Stimulated activated naive B cell treated with anti-CD40 and anti-IgM and Interleukin-4, amounts not matched to agents 10 μg/mL and 1 μg/mL and 100 μg/mL, for 72 hours (primary cell): ENCODE measurements at regions not wholly inside any gene's neighbourhood (a gene's known extent, or its start where the extent isn't known, plus 50 kb on each side); places are given as distances from the start of the nearest gene placed in this dataset.

Experiments
- ATAC-seq, 2 donors: fragments of 150-1000 bp; cut with Tn5 transposase; replicated peaks; 2 replicates each; pipeline ENCODE4 v1.10.0; 2021; ENCODE audit warnings: moderate library complexity in 1 of 2
- DNase-seq: peaks from one replicate; pipeline ENCODE4 v3.0.0; 2021
- H3K27ac Mint-ChIP-seq: one replicate; pipeline ENCODE4 v1.8.0; 2022; ENCODE audit warnings: mild to moderate bottlenecking, mixed read lengths
- H3K27me3 Mint-ChIP-seq, 2 donors: one replicate each; pipeline ENCODE4 v1.8.0; 2022; ENCODE audit warnings: mixed read lengths in 2 of 2
- H3K36me3 Mint-ChIP-seq, 2 donors: one replicate each; pipeline ENCODE4 v1.8.0; 2022; ENCODE audit warnings: mixed read lengths in 2 of 2, mild to moderate bottlenecking in 1 of 2
- H3K4me1 Mint-ChIP-seq, 2 donors: one replicate each; pipeline ENCODE4 v1.8.0; 2022; ENCODE audit warnings: mixed read lengths in 2 of 2, mild to moderate bottlenecking in 1 of 2
- H3K4me3 Mint-ChIP-seq, 2 donors: one replicate each; pipeline ENCODE4 v1.8.0; 2022; ENCODE audit warnings: mild to moderate bottlenecking in 2 of 2, mixed read lengths in 2 of 2, moderate library complexity in 1 of 2
- H3K9me3 Mint-ChIP-seq, 2 donors: one replicate each; pipeline ENCODE4 v1.8.0; 2022; ENCODE audit warnings: mixed read lengths in 2 of 2, mild to moderate bottlenecking in 1 of 2

DNA sequence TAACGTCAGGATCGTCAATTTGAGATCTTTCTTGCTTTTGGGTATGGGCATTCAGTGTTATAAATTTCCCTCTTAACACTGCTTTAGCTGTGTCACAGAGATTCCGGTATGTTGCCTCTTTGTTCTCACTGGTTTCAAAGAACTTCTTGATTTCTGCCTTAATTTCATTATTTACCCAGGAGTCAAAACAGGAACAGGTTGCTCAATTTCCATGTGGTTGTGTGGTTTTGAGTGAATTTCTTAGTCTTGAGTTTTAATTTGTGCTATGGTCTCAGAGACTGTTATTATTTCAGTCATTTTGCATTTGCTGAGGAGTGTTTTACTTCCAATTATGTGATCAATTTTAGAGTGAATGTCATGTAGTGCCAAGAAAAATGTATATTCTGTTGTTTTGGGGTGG lies 153.1 kb downstream of the PCDH17 start:
- no peaks in the 10 kb centered on the region for H3K27me3 Mint-ChIP-seq
- no peak overlapping the region for H3K4me3 Mint-ChIP-seq
- no peaks in the 10 kb centered on the region for H3K4me1 Mint-ChIP-seq
- DNase-seq (no peak), ATAC-seq (no peak)
- no peak overlapping the region for H3K27ac Mint-ChIP-seq
- H3K36me3 Mint-ChIP-seq: no peaks in the 10 kb centered on the region
- H3K9me3 Mint-ChIP-seq: peaks cover 4 to 15% of the 10 kb centered on the region in 2 donors

DNA sequence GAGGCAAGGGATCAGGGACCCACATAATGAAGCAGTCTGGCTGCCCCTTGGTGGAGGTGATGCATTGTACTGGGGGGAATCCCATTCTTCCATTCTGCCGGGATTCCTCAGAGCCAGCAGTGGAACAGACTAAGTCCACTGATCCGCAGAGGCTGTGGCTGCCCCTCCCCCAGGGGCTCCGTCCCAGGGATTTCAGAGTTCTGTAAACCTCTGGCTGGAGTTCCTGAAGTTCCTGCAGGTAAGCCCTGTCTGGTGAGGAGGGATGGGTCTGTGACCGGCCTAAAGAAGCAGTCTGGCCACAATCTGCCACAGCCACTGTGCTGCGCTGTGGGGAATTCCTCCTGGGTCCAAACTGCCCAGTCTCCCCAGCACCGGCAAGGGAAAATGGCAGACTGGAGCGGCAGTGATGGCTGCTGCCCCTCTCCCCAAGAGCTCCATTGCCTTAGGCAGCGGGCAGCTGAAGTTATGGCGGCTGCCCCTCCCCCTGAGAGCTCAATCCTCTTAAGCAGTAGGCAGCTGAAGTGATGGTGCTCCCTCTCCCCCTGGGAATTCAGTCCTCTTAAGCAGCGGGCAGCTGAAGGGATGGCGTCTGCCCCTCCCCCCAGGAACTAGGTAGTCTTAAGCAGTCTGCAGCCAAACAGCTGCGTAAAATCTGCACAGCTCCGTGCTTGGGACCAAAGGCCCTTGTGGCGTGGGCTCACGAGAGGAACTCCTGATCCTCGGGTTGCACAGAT lies 155.7 kb downstream of the PCDH17 start:
- ATAC-seq (no peak), DNase-seq (no peak)
- peaks cover 4 to 15% of the 10 kb centered on the region in 2 donors for H3K9me3 Mint-ChIP-seq
- H3K36me3 Mint-ChIP-seq: no peaks in the 10 kb centered on the region
- H3K4me3 Mint-ChIP-seq: no peak overlapping the region
- no peak overlapping the region for H3K27ac Mint-ChIP-seq
- H3K27me3 Mint-ChIP-seq: no peaks in the 10 kb centered on the region
- no peaks in the 10 kb centered on the region for H3K4me1 Mint-ChIP-seq

DNA sequence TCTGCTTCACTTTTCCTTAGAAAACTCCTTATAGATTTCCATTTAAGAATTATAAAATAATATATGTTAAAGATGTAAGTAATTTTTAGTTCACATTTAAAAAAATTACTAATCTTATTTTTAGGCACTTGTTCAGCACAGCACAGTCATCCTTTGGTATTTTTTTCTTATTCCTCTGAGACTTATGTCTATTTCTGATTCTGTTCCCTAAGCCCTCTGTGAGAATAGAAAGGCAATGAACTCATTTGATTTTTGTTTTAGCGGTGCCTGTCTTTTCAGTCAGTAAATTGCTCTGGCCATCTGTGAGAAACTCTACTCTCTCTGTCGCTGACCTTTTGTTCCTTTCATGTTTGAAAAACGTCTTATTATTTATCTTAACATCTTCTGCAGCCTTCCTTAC lies 168.1 kb downstream of the PCDH17 start:
- H3K4me1 Mint-ChIP-seq: no peaks in the 10 kb centered on the region
- H3K4me3 Mint-ChIP-seq: no peak overlapping the region
- peaks cover 0 to 3% of the 10 kb centered on the region in 2 donors for H3K9me3 Mint-ChIP-seq
- H3K27me3 Mint-ChIP-seq: no peaks in the 10 kb centered on the region
- ATAC-seq (no peak), DNase-seq (no peak)
- H3K27ac Mint-ChIP-seq: no peak overlapping the region
- H3K36me3 Mint-ChIP-seq: no peaks in the 10 kb centered on the region

DNA sequence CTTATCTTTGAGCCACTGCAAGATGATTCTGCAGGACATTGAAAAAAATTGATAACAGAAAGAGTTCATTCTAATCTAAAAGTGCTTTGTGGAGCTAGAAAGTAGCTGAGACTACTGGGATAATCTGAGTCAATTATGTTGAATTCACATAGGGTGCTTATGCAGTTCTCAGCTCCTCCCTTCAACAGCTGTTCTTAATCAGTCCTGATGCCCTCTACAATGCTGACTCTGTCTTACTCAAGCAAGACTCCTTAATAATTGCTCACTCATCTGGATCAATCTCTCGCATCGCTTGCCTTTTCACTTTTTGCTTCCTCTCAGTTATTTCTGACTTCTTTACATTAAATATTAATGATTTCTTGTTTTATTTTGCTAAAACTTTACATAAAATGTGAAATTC lies 182.1 kb downstream of the PCDH17 start:
- Mint-ChIP-seq H3K36me3 (no peaks in the 10 kb centered on the region), H3K27me3 (no peaks in the 10 kb centered on the region), H3K27ac (no peak overlapping the region), H3K4me1 (no peaks in the 10 kb centered on the region), H3K9me3 (peaks cover 0 to 7% of the 10 kb centered on the region in 2 donors), H3K4me3 (no peak overlapping the region)
- ATAC-seq (no peak), DNase-seq (no peak)

DNA sequence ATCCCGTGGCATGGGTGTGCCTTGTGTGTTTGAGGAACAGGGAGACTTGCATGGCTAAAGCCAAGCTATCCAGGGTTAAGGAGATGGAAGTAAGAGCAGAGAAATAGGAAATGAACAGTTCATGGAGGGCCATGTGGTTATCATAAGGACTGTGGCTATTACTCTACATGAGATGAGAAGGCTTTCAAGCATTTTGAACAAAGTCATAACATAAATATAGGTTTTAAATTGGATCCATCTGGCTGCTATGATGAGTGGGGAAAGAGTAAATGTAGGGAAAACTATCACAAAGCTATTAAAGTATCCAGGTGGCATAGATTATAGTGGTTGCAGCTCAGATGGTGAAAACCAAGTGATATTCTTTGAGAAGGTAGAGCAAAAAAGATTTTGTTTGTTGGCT lies 184.1 kb downstream of the PCDH17 start:
- Mint-ChIP-seq H3K4me3 (no peak overlapping the region), H3K4me1 (no peaks in the 10 kb centered on the region), H3K36me3 (no peaks in the 10 kb centered on the region), H3K27me3 (no peaks in the 10 kb centered on the region), H3K27ac (no peak overlapping the region), H3K9me3 (peaks cover 0 to 8% of the 10 kb centered on the region in 2 donors)
- DNase-seq (no peak), ATAC-seq (no peak)

DNA sequence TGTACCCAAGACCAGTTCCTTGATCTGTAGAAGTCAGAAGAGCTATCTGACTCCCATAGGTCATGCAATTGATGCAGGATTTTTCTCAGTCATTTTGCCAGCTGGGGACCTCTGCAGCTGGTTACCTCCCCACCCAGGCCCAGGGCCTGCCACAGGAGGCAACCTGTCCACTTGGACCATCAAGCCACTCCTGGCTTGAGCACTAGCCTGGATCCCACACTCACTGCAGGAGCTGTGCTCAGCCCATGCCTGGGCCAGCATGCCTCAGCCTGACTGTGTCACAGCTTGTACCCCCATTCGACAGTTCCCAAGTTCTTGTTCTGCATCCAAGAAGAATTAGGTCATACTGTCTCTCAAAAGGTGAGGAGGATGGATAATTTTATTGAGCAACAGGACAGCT lies 189.4 kb downstream of the PCDH17 start:
- no peak for ATAC-seq
- H3K27ac Mint-ChIP-seq: no peak overlapping the region
- H3K4me3 Mint-ChIP-seq: no peak overlapping the region
- no peak for DNase-seq
- no peaks in the 10 kb centered on the region for H3K27me3 Mint-ChIP-seq
- no peaks in the 10 kb centered on the region for H3K4me1 Mint-ChIP-seq
- peaks cover 4 to 7% of the 10 kb centered on the region in 2 donors for H3K9me3 Mint-ChIP-seq
- H3K36me3 Mint-ChIP-seq: no peaks in the 10 kb centered on the region

DNA sequence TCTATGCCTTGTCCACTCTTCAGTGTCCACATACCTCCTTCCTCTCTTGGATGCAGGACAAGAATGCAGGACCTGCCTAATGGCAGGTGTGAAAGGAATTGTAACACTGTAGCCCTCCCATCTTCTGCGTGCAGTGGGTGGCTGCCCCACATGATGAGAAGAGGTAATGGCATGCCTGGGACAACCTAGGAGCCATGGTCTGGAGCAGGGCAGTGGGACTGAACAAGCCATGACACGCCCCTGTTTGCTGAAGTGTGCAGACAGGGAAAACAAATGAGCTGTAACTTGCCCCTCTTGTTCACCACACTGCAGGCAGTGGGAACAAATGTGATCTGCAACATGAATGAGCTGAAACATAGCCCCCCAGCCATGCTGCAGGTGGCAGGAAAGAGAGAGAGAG lies 192.2 kb downstream of the PCDH17 start:
- no peak for ATAC-seq
- H3K4me3 Mint-ChIP-seq: no peak overlapping the region
- H3K27me3 Mint-ChIP-seq: no peaks in the 10 kb centered on the region
- peaks cover 3 to 7% of the 10 kb centered on the region in 2 donors for H3K9me3 Mint-ChIP-seq
- DNase-seq: no peak
- H3K27ac Mint-ChIP-seq: no peak overlapping the region
- no peaks in the 10 kb centered on the region for H3K4me1 Mint-ChIP-seq
- H3K36me3 Mint-ChIP-seq: no peaks in the 10 kb centered on the region

DNA sequence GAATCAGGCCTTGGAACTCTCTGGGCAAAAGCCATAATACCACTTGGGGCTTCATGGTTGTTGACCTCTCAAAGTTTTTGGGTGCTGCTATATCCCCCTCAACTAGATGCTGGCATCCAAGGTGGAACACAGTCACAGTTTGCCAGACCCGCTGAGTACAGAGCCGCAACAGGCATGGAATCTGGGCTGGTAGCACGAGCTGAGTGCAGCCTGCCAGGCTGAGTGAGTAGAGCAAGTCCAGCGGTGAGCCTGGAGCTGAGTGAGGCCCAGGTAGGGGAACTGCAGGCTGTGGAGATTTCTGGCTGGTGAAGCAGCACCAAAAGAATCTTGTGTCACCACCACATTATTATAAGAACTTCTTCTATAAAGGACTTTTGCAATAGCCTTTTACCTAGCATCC lies 192.6 kb downstream of the PCDH17 start:
- Mint-ChIP-seq H3K36me3 (no peaks in the 10 kb centered on the region), H3K27ac (no peak overlapping the region), H3K4me3 (no peak overlapping the region), H3K27me3 (no peaks in the 10 kb centered on the region), H3K4me1 (no peaks in the 10 kb centered on the region), H3K9me3 (peaks cover 4 to 7% of the 10 kb centered on the region in 2 donors)
- DNase-seq: no peak
- no peak for ATAC-seq

DNA sequence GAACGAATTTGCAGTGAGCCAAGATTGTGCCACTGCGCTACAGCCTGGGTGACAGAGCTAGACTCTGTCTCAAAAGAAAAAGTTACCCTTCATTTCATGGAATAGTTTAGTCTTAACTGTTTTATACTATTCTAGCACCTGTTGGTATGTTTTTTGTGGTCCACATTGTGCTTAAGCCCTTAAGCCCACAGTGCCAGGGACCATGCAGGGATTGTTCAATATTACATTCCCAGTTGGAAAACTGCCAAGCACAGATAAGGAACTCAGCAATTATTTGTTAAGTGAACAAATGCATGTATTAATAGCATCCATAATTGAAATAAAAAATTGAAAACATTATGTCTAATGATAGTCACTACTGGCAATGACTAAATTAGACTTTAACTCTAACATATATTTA lies 193.5 kb downstream of the PCDH17 start:
- DNase-seq (no peak), ATAC-seq (no peak)
- no peak overlapping the region for H3K27ac Mint-ChIP-seq
- no peak overlapping the region for H3K4me3 Mint-ChIP-seq
- H3K27me3 Mint-ChIP-seq: no peaks in the 10 kb centered on the region
- H3K36me3 Mint-ChIP-seq: no peaks in the 10 kb centered on the region
- H3K4me1 Mint-ChIP-seq: no peaks in the 10 kb centered on the region
- peaks cover 7% of the 10 kb centered on the region in 2 donors for H3K9me3 Mint-ChIP-seq

DNA sequence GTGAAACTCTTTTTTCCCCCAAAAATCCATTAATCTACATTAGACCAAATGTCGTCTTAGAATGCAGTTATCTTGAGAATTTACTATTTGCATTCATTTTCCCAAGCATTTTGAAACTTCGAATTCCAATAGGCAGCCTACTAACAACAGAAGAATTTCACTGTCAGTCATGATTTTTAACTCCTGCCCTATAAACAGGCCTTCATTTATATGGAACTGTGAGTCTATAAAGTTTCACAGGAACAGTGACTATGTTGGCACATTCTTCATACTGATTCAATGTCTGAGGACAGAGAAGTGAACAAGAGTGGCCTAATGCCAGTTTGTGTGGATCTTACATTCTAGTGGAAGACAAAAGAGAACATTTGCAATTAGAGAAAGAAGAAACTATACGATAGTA lies 198.0 kb downstream of the PCDH17 start:
- no peak for ATAC-seq
- peaks cover 4 to 6% of the 10 kb centered on the region in 2 donors for H3K9me3 Mint-ChIP-seq

DNA sequence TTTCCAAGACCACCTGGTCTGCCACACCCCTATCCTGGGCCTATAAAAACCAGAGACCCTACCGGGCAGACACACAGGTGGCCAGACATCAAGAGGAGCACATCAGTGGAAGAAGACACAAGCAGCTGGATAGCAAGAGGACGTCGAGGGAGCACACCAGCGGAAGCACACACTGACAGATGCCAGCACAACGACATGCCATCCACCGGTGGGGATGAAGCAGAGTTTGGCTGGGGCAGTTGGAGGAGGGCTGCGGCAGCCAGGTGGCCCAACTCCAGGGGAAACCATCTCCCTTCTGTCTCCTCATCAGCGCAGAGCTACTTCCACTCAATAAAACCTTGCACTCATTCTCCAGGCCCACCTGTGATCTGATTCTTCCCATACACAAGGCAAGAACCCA lies 200.6 kb downstream of the PCDH17 start:
- no peaks in the 10 kb centered on the region for H3K4me1 Mint-ChIP-seq
- no peaks in the 10 kb centered on the region for H3K27me3 Mint-ChIP-seq
- ATAC-seq (no peak), DNase-seq (no peak)
- H3K36me3 Mint-ChIP-seq: no peaks in the 10 kb centered on the region
- H3K4me3 Mint-ChIP-seq: no peak overlapping the region
- peaks cover 0 to 6% of the 10 kb centered on the region in 2 donors for H3K9me3 Mint-ChIP-seq
- no peak overlapping the region for H3K27ac Mint-ChIP-seq

More for the DNA sequence above, 198.0 kb downstream of the PCDH17 start:
- Mint-ChIP-seq H3K4me1 (no peaks in the 10 kb centered on the region), H3K4me3 (no peak overlapping the region), H3K27ac (no peak overlapping the region), H3K27me3 (no peaks in the 10 kb centered on the region), H3K36me3 (no peaks in the 10 kb centered on the region)
- DNase-seq: no peak

DNA sequence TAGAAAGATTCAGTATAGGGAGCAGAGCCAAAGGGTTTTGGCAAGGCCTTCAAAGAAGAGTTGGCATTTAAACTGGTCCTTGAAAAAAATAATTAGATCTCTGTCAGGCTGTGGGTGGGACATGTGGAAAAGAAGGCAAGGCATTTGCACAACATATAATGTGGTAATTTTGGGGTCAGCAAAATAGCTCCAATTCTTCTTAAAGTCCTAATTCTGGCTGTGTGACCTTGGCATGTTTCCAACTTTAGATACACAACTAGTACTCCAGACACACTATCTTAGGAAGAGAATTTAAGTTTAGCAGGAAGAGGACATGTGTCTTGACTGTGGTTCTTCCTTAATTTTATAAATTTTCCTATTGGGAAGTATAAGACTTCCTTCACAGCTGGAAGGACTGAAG lies 206.3 kb downstream of the PCDH17 start:
- Mint-ChIP-seq H3K27ac (no peak overlapping the region), H3K9me3 (peaks cover 4% of the 10 kb centered on the region in 2 donors), H3K4me3 (no peak overlapping the region), H3K36me3 (no peaks in the 10 kb centered on the region), H3K27me3 (no peaks in the 10 kb centered on the region), H3K4me1 (no peaks in the 10 kb centered on the region)
- no peak for DNase-seq
- ATAC-seq: no peak

DNA sequence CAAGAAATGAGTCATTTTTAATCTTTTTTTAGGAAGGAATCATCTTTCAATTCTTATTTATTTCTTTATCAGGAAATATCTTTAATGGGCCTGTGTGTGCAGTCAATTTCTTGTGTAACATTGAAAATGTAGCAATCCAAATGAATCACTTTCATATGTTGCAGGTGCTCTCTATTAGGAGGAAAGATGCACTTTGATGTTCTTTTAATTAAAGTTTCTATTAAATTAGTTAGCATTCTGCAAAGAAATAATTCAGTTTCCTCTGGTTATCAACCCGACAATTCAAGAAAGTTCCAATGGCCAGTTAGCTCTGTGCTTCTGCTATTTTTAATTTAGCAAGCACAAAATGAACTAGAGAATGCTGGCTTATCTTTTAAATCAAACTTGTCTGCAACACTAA lies 212.0 kb downstream of the PCDH17 start:
- no peak overlapping the region for H3K27ac Mint-ChIP-seq
- no peaks in the 10 kb centered on the region for H3K36me3 Mint-ChIP-seq
- ATAC-seq (no peak), DNase-seq (no peak)
- peaks cover 11 to 13% of the 10 kb centered on the region in 2 donors for H3K9me3 Mint-ChIP-seq
- H3K4me3 Mint-ChIP-seq: no peak overlapping the region
- no peaks in the 10 kb centered on the region for H3K4me1 Mint-ChIP-seq
- H3K27me3 Mint-ChIP-seq: no peaks in the 10 kb centered on the region

DNA sequence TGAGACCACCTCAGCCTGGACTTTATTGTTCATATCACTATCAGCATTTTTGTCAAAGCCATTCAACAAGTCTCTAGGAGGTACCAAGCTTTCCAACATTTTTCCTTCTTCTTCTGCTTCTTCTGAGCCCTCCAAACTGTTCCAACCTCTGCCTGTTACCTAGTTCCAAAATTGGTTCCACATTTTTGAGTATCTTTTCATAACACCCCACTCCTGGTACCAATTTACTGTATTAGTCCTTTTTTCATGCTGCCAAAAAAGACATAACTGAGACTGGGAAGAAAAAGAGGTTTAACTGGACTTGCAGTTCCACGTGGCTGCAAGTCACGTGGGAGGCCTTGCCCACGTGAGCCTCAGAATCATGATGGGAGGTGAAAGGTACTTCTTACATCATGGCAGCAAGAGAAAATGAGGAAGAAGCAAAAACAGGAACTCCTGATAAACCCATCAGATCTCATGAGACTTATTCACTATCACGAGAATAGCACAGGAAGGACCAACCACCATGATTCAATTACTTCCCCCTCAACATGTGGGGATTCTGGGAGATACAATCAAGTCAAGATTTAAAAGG lies 215.1 kb downstream of the PCDH17 start:
- no peak for ATAC-seq
- H3K9me3 Mint-ChIP-seq: peaks cover 7 to 14% of the 10 kb centered on the region in 2 donors

DNA sequence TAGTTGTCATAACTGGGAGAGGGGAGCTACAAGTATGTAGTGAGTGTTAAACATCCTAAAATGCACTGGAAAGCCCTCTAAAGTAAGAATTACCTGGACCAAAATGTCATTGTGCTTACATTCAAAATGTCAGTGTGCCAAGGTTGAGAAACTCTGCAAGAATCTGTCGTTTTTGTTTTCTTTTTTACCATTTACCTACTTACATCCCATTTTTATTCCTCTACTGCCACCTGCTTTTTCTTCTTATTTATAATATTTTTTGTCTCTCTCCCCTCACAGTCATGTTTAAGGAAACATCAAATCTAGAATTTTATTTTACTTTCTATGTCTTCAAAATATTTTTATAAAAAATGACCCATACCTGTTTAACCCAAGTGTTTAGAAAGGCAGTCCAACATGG lies 226.4 kb downstream of the PCDH17 start:
- ATAC-seq (no peak), DNase-seq (no peak)
- Mint-ChIP-seq H3K9me3 (no peaks in the 10 kb centered on the region), H3K27me3 (no peaks in the 10 kb centered on the region), H3K27ac (no peak overlapping the region), H3K36me3 (no peaks in the 10 kb centered on the region), H3K4me3 (no peak overlapping the region), H3K4me1 (no peaks in the 10 kb centered on the region)

More for the DNA sequence above, 215.1 kb downstream of the PCDH17 start:
- no peak for DNase-seq
- H3K27me3 Mint-ChIP-seq: no peaks in the 10 kb centered on the region
- H3K4me1 Mint-ChIP-seq: no peaks in the 10 kb centered on the region
- H3K4me3 Mint-ChIP-seq: no peak overlapping the region
- no peak overlapping the region for H3K27ac Mint-ChIP-seq
- H3K36me3 Mint-ChIP-seq: no peaks in the 10 kb centered on the region
